HL-60 (cell line): ENCODE measurements at regions not wholly inside any gene's neighbourhood (a gene's known extent, or its start where the extent isn't known, plus 50 kb on each side); places are given as distances from the start of the nearest gene placed in this dataset.
"Not testable (repeated sequence)": the region's sequence is repeated elsewhere in the genome, so short reads cannot be mapped to it uniquely, and the experiment has no call there.

ENCODE experiments used
- REST ChIP-seq: IDR thresholded peaks from 2 replicates; pipeline ENCODE4 v1.6.1; 2012; ENCODE audit warnings: low read depth; ENCODE audit not compliant: insufficient replicate concordance
- TF ChIP-seq, protein P1 (sequence below): IDR thresholded peaks from one replicate; pipeline ENCODE4 v1.5.1; 2011; ENCODE audit warnings: low read length, control low read depth, inconsistent platforms; ENCODE audit not compliant: insufficient read depth

- TF ChIP-seq REST, result not testable (repeated sequence)
- TF ChIP-seq, protein P1, sequence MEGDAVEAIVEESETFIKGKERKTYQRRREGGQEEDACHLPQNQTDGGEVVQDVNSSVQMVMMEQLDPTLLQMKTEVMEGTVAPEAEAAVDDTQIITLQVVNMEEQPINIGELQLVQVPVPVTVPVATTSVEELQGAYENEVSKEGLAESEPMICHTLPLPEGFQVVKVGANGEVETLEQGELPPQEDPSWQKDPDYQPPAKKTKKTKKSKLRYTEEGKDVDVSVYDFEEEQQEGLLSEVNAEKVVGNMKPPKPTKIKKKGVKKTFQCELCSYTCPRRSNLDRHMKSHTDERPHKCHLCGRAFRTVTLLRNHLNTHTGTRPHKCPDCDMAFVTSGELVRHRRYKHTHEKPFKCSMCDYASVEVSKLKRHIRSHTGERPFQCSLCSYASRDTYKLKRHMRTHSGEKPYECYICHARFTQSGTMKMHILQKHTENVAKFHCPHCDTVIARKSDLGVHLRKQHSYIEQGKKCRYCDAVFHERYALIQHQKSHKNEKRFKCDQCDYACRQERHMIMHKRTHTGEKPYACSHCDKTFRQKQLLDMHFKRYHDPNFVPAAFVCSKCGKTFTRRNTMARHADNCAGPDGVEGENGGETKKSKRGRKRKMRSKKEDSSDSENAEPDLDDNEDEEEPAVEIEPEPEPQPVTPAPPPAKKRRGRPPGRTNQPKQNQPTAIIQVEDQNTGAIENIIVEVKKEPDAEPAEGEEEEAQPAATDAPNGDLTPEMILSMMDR, result not testable (repeated sequence)
Observed at GRCh38 chr11:67886672-67887071, 117.2 kb downstream of the UNC93B1 start.
